Stomach smooth muscle (tissue), 2 donors: ENCODE measurements at regions not wholly inside any gene's neighbourhood (a gene's known extent, or its start where the extent isn't known, plus 50 kb on each side); places are given as distances from the start of the nearest gene placed in this dataset.
"Not testable (repeated sequence)": the region's sequence is repeated elsewhere in the genome, so short reads cannot be mapped to it uniquely, and the experiment has no call there.

Experiments
- H3K27ac ChIP-seq: one replicate; pipeline ENCODE4 v1.7.0; 2013; ENCODE audit warnings: mild to moderate bottlenecking, low read length, inconsistent platforms
- H3K27me3 ChIP-seq, 2 donors: one replicate each; pipeline ENCODE4 v1.7.0; 2013; ENCODE audit warnings: low read length in 2 of 2; ENCODE audit not compliant: insufficient read depth in 2 of 2, control insufficient read depth in 1 of 2
- H3K36me3 ChIP-seq, 2 donors: one replicate each; pipeline ENCODE4 v1.7.0; 2013; ENCODE audit warnings: low read length in 2 of 2; ENCODE audit not compliant: control insufficient read depth in 2 of 2, insufficient read depth in 2 of 2
- H3K4me1 ChIP-seq: one replicate; pipeline ENCODE4 v1.7.0; 2013; ENCODE audit warnings: low read length; ENCODE audit not compliant: control insufficient read depth, insufficient read depth
- H3K4me3 ChIP-seq, 2 donors: one replicate each; pipeline ENCODE4 v1.7.0; 2013; ENCODE audit warnings: low read length in 2 of 2
- H3K9ac ChIP-seq, 2 donors: one replicate each; pipeline ENCODE4 v1.7.0; 2013; ENCODE audit warnings: low read length in 2 of 2, mild to moderate bottlenecking in 1 of 2
- H3K9me3 ChIP-seq, 2 donors: one replicate each; pipeline ENCODE4 v1.7.0; 2013; ENCODE audit warnings: low read length in 2 of 2; ENCODE audit not compliant: control insufficient read depth in 2 of 2
- donor health status: healthy.
- donor health status: Pancreatic carcinoma.

DNA sequence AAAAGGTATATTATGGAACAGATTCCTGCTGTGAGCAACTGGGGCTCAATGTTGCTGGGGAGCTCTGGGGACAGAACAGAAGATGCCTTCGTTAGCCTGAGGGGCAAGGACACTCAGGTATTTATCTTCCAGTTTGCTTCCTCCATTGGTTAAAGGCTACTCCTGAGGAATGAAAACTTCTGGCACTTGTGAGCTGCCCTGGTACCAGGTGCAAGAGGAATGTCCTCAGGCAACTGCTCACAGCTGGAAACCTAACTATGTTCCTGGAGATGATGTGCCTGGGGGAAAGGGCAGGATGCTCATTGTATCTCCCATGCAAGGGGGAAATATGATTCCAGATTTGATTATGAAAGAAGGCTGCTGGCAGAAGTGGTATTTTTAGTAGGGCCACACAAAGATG lies 54.0 kb upstream of the BBX start:
- Histone ChIP-seq H3K4me3 (no peak overlapping the region), H3K27me3 (peaks cover 0 to 3% of the 10 kb centered on the region in 2 donors), H3K9me3 (no peaks in the 10 kb centered on the region), H3K4me1 (no peaks in the 10 kb centered on the region), H3K9ac (no peak overlapping the region), H3K27ac (no peak overlapping the region), H3K36me3 (no peaks in the 10 kb centered on the region)

DNA sequence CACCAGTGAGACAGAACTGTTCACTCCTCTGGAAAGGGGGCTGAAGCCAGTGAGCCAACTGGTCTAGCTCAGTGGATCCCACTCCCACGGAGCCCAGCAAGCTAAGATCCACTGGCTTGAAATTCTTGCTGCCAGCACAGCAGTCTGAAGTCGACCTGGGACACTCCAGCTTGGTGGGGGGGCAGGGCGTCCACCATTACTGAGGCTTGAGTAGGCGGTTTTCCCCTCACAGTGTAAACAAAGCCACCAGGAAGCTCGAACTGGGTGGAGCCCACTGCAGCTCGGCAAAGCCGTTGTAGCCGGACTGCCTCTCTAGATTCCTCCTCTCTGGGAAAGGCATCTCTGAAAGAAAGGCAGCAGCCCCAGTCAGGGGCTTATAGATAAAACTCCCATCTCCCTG lies 52.3 kb upstream of the BBX start:
- not testable (repeated sequence) for H3K9me3 ChIP-seq, H3K36me3 ChIP-seq, H3K4me3 ChIP-seq, H3K27ac ChIP-seq, H3K4me1 ChIP-seq, H3K9ac ChIP-seq, H3K27me3 ChIP-seq
